ENCODE measurements at regions not wholly inside any gene's neighbourhood (a gene's known extent, or its start where the extent isn't known, plus 50 kb on each side); places are given as distances from the start of the nearest gene placed in this dataset.

- Histone ChIP-seq H2AFZ (ENCODE audit: low read depth, low read length) (no peak overlapping the region), H3K4me2 (ENCODE audit: insufficient read depth, low read length) (no peak overlapping the region), H3K27me3 (ENCODE audit: control insufficient read depth in 2 of 2, insufficient read depth in 2 of 2, low read length in 2 of 2) (no peaks in the 10 kb centered on the region), H3K9ac (replicated peaks; ENCODE audit: extremely low read depth, insufficient read depth, low read length) (no peak overlapping the region), H3K9me3 (replicated peaks; ENCODE audit: control insufficient read depth, insufficient read depth, low read length) (no peaks in the 10 kb centered on the region), H3K79me2 (ENCODE audit: control insufficient read depth, insufficient read depth, low read length) (no peaks in the 10 kb centered on the region), H3K9me1 (replicated peaks; ENCODE audit: control insufficient read depth, extremely low read depth, insufficient read depth, low read length) (no peaks in the 10 kb centered on the region), H3K4me3 (replicated peaks in 1 of 3; ENCODE audit: insufficient read depth in 1 of 3, low read depth in 1 of 3, low read length in 3 of 3) (no peak overlapping the region), H3K4me1 (ENCODE audit: control insufficient read depth, extremely low read depth, insufficient read depth, low read length) (no peaks in the 10 kb centered on the region), H3K36me3 (ENCODE audit: control insufficient read depth in 2 of 2, extremely low read depth in 1 of 2, insufficient read depth in 2 of 2, low read length in 2 of 2) (no peaks in the 10 kb centered on the region), H4K20me1 (replicated peaks; ENCODE audit: control insufficient read depth, extremely low read depth, insufficient read depth, low read length) (no peaks in the 10 kb centered on the region), H3K27ac (ENCODE audit: insufficient read depth, low read depth, low read length) (no peak overlapping the region)
- POLR2A ChIA-PET: no interaction called here
- TF ChIP-seq JUN (IDR thresholded peaks at IDR 0.05; ENCODE audit: borderline replicate concordance, insufficient read depth, insufficient read length, low read depth) (no peak), CTCF (IDR thresholded peaks at IDR 0.05; ENCODE audit: extremely low read depth in 1 of 2, insufficient read depth in 1 of 2, low read depth in 1 of 2, low read length in 2 of 2) (no peak), GATA2 (IDR thresholded peaks at IDR 0.05; ENCODE audit: insufficient read depth, insufficient read length, low read depth, low read length) (no peak), EZH2 (IDR thresholded peaks at IDR 0.05; ENCODE audit: borderline replicate concordance, low read depth, low read length, severe bottlenecking) (no peak)
- FAIRE-seq: no peak
- intact Hi-C loops (cut with micrococcal nuclease): no loop called here
- no TSS peak for BruUV-seq (replicated peaks)
- dilution Hi-C loops (cut with MboI; ENCODE audit: extremely low pct_ligation_motif_present, low sequenced_read_pairs): no loop called here
- CTCF ChIA-PET: no interaction called here
- no peak for DNase-seq (ENCODE audit: low read depth, low spot score)
Measured at GRCh38 chrX:6299724-6300123, 71.1 kb upstream of the NLGN4X start.

GRCh38 chrX:6293716-6294115 lies 65.0 kb upstream of the NLGN4X start:
- no peaks in the 10 kb centered on the region for H4K20me1 ChIP-seq (replicated peaks; ENCODE audit: control insufficient read depth, extremely low read depth, insufficient read depth, low read length)
- H3K9me1 ChIP-seq (replicated peaks; ENCODE audit: control insufficient read depth, extremely low read depth, insufficient read depth, low read length): no peaks in the 10 kb centered on the region
- H2AFZ ChIP-seq (ENCODE audit: low read depth, low read length): no peak overlapping the region
- H3K36me3 ChIP-seq (ENCODE audit: control insufficient read depth in 2 of 2, extremely low read depth in 1 of 2, insufficient read depth in 2 of 2, low read length in 2 of 2): no peaks in the 10 kb centered on the region
- H3K4me3 ChIP-seq (replicated peaks in 1 of 3; ENCODE audit: insufficient read depth in 1 of 3, low read depth in 1 of 3, low read length in 3 of 3): no peak overlapping the region
- H3K27ac ChIP-seq (ENCODE audit: insufficient read depth, low read depth, low read length): no peak overlapping the region
- intact Hi-C loops (cut with micrococcal nuclease) (no loop called here), dilution Hi-C loops (cut with MboI; ENCODE audit: extremely low pct_ligation_motif_present, low sequenced_read_pairs) (no loop called here)
- FAIRE-seq (no peak), DNase-seq (ENCODE audit: low read depth, low spot score) (no peak)
- no peaks in the 10 kb centered on the region for H3K79me2 ChIP-seq (ENCODE audit: control insufficient read depth, insufficient read depth, low read length)
- no peak for TF ChIP-seq FOS (IDR thresholded peaks at IDR 0.05; ENCODE audit: borderline replicate concordance, insufficient read depth, low read length)
- no peak for TF ChIP-seq CTCF (IDR thresholded peaks at IDR 0.05; ENCODE audit: extremely low read depth in 1 of 2, insufficient read depth in 1 of 2, low read depth in 1 of 2, low read length in 2 of 2)
- TF ChIP-seq JUN (IDR thresholded peaks at IDR 0.05; ENCODE audit: borderline replicate concordance, insufficient read depth, insufficient read length, low read depth): no peak
- TF ChIP-seq GATA2 (IDR thresholded peaks at IDR 0.05; ENCODE audit: insufficient read depth, insufficient read length, low read depth, low read length): no peak
- TF ChIP-seq POLR2AphosphoS5 (IDR thresholded peaks at IDR 0.05; ENCODE audit: insufficient read depth, low read depth, low read length): no peak
- TF ChIP-seq MYC (IDR thresholded peaks at IDR 0.05; ENCODE audit: low read depth, low read length): no peak
- no peak for TF ChIP-seq EZH2 (IDR thresholded peaks at IDR 0.05; ENCODE audit: borderline replicate concordance, low read depth, low read length, severe bottlenecking)
- TF ChIP-seq, protein P1, sequence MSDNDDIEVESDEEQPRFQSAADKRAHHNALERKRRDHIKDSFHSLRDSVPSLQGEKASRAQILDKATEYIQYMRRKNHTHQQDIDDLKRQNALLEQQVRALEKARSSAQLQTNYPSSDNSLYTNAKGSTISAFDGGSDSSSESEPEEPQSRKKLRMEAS (IDR thresholded peaks at IDR 0.05; ENCODE audit: insufficient read depth, insufficient read length): no peak
- POLR2A ChIA-PET: no interaction called here
- H3K4me1 ChIP-seq (ENCODE audit: control insufficient read depth, extremely low read depth, insufficient read depth, low read length): no peaks in the 10 kb centered on the region
- H3K9me3 ChIP-seq (replicated peaks; ENCODE audit: control insufficient read depth, insufficient read depth, low read length): no peaks in the 10 kb centered on the region
- BruUV-seq (replicated peaks): no TSS peak
- no peak overlapping the region for H3K4me2 ChIP-seq (ENCODE audit: insufficient read depth, low read length)
- no peaks in the 10 kb centered on the region for H3K27me3 ChIP-seq (ENCODE audit: control insufficient read depth in 2 of 2, insufficient read depth in 2 of 2, low read length in 2 of 2)
- CTCF ChIA-PET: no interaction called here
- H3K9ac ChIP-seq (replicated peaks; ENCODE audit: extremely low read depth, insufficient read depth, low read length): no peak overlapping the region
